ENCODE measurements at regions not wholly inside any gene's neighbourhood (a gene's known extent, or its start where the extent isn't known, plus 50 kb on each side); places are given as distances from the start of the nearest gene placed in this dataset.
A peak's percentile ranks its signal among the peaks of the same experiment; 100 is the strongest.

- Histone ChIP-seq H2BK5ac (ENCODE audit: low read depth, low read length, poor library complexity, severe bottlenecking) (no peak overlapping the region), H3K9ac (ENCODE audit: low read depth, low read length) (no peak overlapping the region), H3K9me3 (ENCODE audit: control insufficient read depth, insufficient read depth, low read length) (no peaks in the 10 kb centered on the region), H3K56ac (ENCODE audit: extremely low read depth, insufficient read depth, low read length) (no peak overlapping the region), H3K79me1 (ENCODE audit: low read depth in 1 of 2, low read length in 2 of 2) (no peaks in the 10 kb centered on the region), H2BK20ac (ENCODE audit: low read depth, low read length) (no peak overlapping the region), H2BK15ac (ENCODE audit: low read depth, low read length) (no peak overlapping the region), H3K4me2 (ENCODE audit: low read depth, low read length) (no peak overlapping the region), H2AFZ (replicated peaks; ENCODE audit: low read length, poor library complexity) (no peak overlapping the region), H2BK120ac (ENCODE audit: low read depth, low read length) (no peak overlapping the region), H4K20me1 (ENCODE audit: insufficient read depth, low read length) (no peaks in the 10 kb centered on the region), H3K27ac (ENCODE audit: insufficient read depth, low read length) (no peak overlapping the region), H3K4ac (ENCODE audit: low read depth, low read length) (no peak overlapping the region), H3K14ac (replicated peaks; ENCODE audit: low read depth, low read length) (no peak overlapping the region), H3K4me1 (ENCODE audit: control insufficient read depth, insufficient read depth, low read length) (peaks cover 2% of the 10 kb centered on the region; the same call in 1 of the 2 replicates), H3K36me3 (ENCODE audit: control insufficient read depth, insufficient read depth, low read length) (no peaks in the 10 kb centered on the region), H3K23ac (ENCODE audit: low read depth, low read length) (no peak overlapping the region), H4K5ac (ENCODE audit: low read depth, low read length) (no peak overlapping the region), H3K9me1 (ENCODE audit: insufficient read depth, low read length) (0 out of 2 replicates have a peak, but pooled peaks cover 5% of the 10 kb centered on the region), H4K91ac (ENCODE audit: insufficient read depth, low read depth, low read length) (no peak overlapping the region), H3K27me3 (ENCODE audit: control insufficient read depth, insufficient read depth, low read length) (no peaks in the 10 kb centered on the region), H3K18ac (ENCODE audit: low read depth, low read length) (no peak overlapping the region), H2AK5ac (ENCODE audit: low read depth, low read length) (no peak overlapping the region), H3K4me3 (ENCODE audit: insufficient read depth, low read depth, low read length) (no peak overlapping the region), H2AK9ac (replicated peaks; ENCODE audit: low read depth, low read length, poor library complexity) (no peak overlapping the region), H4K8ac (ENCODE audit: low read depth in 2 of 2, low read length in 2 of 2) (no peak overlapping the region)
- no peak for TF ChIP-seq RAD21 (IDR thresholded peaks at IDR 0.05; ENCODE audit: low read length)
- TF ChIP-seq BHLHE40 (IDR thresholded peaks at IDR 0.05; ENCODE audit: low read depth, low read length), result no peak
- TF ChIP-seq RFX5 (IDR thresholded peaks at IDR 0.05; ENCODE audit: low read depth, low read length), result no peak
- TF ChIP-seq MAZ (IDR thresholded peaks at IDR 0.05; ENCODE audit: borderline replicate concordance, low read depth, low read length), result no peak
- no peak for TF ChIP-seq SMC3 (IDR thresholded peaks at IDR 0.05; ENCODE audit: low read depth, low read length)
- TF ChIP-seq MXI1 (IDR thresholded peaks at IDR 0.05; ENCODE audit: borderline replicate concordance, low read depth, low read length), result no peak
- TF ChIP-seq RCOR1 (IDR thresholded peaks at IDR 0.05; ENCODE audit: insufficient replicate concordance, low read length), result no peak
- TF ChIP-seq MAFK (IDR thresholded peaks at IDR 0.05; ENCODE audit: low read depth, low read length), result no peak
- TF ChIP-seq FOS (IDR thresholded peaks at IDR 0.05; ENCODE audit: low read depth, low read length), result no peak
- no peak for TF ChIP-seq NFE2L2 (IDR thresholded peaks at IDR 0.05; ENCODE audit: low read depth, low read length)
- TF ChIP-seq ELK1 (IDR thresholded peaks at IDR 0.05; ENCODE audit: borderline replicate concordance, low read depth, low read length), result no peak
- no peak for TF ChIP-seq CHD1 (IDR thresholded peaks at IDR 0.05; ENCODE audit: low read depth, low read length)
- no peak for TF ChIP-seq CEBPB (IDR thresholded peaks at IDR 0.05; ENCODE audit: low read depth, low read length)
- TF ChIP-seq, protein P1, sequence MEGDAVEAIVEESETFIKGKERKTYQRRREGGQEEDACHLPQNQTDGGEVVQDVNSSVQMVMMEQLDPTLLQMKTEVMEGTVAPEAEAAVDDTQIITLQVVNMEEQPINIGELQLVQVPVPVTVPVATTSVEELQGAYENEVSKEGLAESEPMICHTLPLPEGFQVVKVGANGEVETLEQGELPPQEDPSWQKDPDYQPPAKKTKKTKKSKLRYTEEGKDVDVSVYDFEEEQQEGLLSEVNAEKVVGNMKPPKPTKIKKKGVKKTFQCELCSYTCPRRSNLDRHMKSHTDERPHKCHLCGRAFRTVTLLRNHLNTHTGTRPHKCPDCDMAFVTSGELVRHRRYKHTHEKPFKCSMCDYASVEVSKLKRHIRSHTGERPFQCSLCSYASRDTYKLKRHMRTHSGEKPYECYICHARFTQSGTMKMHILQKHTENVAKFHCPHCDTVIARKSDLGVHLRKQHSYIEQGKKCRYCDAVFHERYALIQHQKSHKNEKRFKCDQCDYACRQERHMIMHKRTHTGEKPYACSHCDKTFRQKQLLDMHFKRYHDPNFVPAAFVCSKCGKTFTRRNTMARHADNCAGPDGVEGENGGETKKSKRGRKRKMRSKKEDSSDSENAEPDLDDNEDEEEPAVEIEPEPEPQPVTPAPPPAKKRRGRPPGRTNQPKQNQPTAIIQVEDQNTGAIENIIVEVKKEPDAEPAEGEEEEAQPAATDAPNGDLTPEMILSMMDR (conservative IDR thresholded peaks at IDR 0.05; ENCODE audit: low read depth, low read length), result no peak
- in situ Hi-C loops (cut with MboI; ENCODE audit: low sequenced_read_pairs), result no loop called here
- intact Hi-C loops (cut with micrococcal nuclease), result no loop called here
- BruUV-seq (replicated peaks), result no TSS peak
- ATAC-seq (ENCODE audit: low read depth) (no peak), DNase-seq (peak; percentile 25)
- CTCF ChIA-PET, result no interaction called here
- dilution Hi-C loops (cut with HindIII; ENCODE audit: low sequenced_read_pairs, unreplicated experiment), result no loop called here
- POLR2A ChIA-PET (ENCODE audit: unreplicated experiment), result no interaction called here
- no CpG with 5 or more reads among the region's 3 CpGs for WGBS, 2 experiments (ENCODE audit: extremely low coverage in 2 of 2, insufficient read length in 1 of 2)
Measured at GRCh38 chr12:58580095-58580494, 340.2 kb downstream of the LRIG3 start.
